OCI-LY1 (cell line): ENCODE measurements at regions not wholly inside any gene's neighbourhood (a gene's known extent, or its start where the extent isn't known, plus 50 kb on each side); places are given as distances from the start of the nearest gene placed in this dataset.

ENCODE experiments used
- H2AFZ ChIP-seq: fragments of 200-600 bp; sonication (generic), shearing (Covaris generic); 2 replicates; pipeline ENCODE4 v1.6.0; 2014; ENCODE audit warnings: antibody characterized with exemption, mild to moderate bottlenecking, low read length
- H3F3A ChIP-seq: fragments of 200-600 bp; sonication (generic), shearing (Covaris generic); 2 replicates; pipeline ENCODE4 v1.6.0; 2014; ENCODE audit warnings: mild to moderate bottlenecking, antibody characterized with exemption, low read length, moderate library complexity; ENCODE audit not compliant: insufficient read depth
- H3K27ac ChIP-seq: fragments of 200-600 bp; sonication (generic); 2 replicates; pipeline ENCODE4 v1.5.1; 2014; ENCODE audit warnings: low read length, mixed run types, mild to moderate bottlenecking, low read depth; ENCODE audit not compliant: poor library complexity, severe bottlenecking
- H3K27me3 ChIP-seq: fragments of 200-600 bp; sonication (generic); 2 replicates; pipeline ENCODE4 v1.6.0; 2014; ENCODE audit warnings: antibody characterized with exemption, mild to moderate bottlenecking, low read length, moderate library complexity; ENCODE audit not compliant: insufficient read depth
- H3K36me3 ChIP-seq: fragments of 200-600 bp; sonication (generic); 2 replicates; pipeline ENCODE4 v1.6.1; 2014; ENCODE audit warnings: mild to moderate bottlenecking, antibody characterized with exemption, low read length, moderate library complexity, mixed read lengths; ENCODE audit not compliant: insufficient read depth
- H3K4me1 ChIP-seq: fragments of 200-600 bp; sonication (generic); 2 replicates; pipeline ENCODE4 v1.5.1; 2014; ENCODE audit warnings: mild to moderate bottlenecking, low read length, moderate library complexity; ENCODE audit not compliant: insufficient read depth, severe bottlenecking
- H3K4me2 ChIP-seq: fragments of 200-600 bp; sonication (generic), shearing (Covaris generic); 2 replicates; pipeline ENCODE4 v1.6.1; 2014; ENCODE audit warnings: low read length
- H3K4me3 ChIP-seq: fragments of 200-600 bp; sonication (generic); 2 replicates; pipeline ENCODE4 v1.5.1; 2014; ENCODE audit warnings: low read length, low read depth, mild to moderate bottlenecking, mixed read lengths; ENCODE audit not compliant: poor library complexity, severe bottlenecking
- H3K79me2 ChIP-seq: fragments of 200-600 bp; shearing (Covaris generic); 2 replicates; pipeline ENCODE4 v1.6.1; 2016; ENCODE audit warnings: mixed run types, low read length, mixed read lengths; ENCODE audit not compliant: insufficient read depth
- H3K9ac ChIP-seq: fragments of 200-600 bp; sonication (generic), shearing (Covaris generic); 2 replicates; pipeline ENCODE4 v1.6.1; 2014; ENCODE audit warnings: mild to moderate bottlenecking, low read length, mixed read lengths
- H3K9me2 ChIP-seq: fragments of 200-600 bp; sonication (generic), shearing (Covaris generic); 2 replicates; pipeline ENCODE4 v1.6.1; 2014; ENCODE audit warnings: low read depth, mild to moderate bottlenecking, low read length, mixed read lengths
- H3K9me3 ChIP-seq: fragments of 200-600 bp; shearing (Covaris generic); 2 replicates; pipeline ENCODE4 v1.6.1; 2014; ENCODE audit warnings: low read length, mixed read lengths
- H4K20me1 ChIP-seq: fragments of 200-600 bp; sonication (generic), shearing (Covaris generic); 2 replicates; pipeline ENCODE4 v1.6.0; 2016; ENCODE audit warnings: mild to moderate bottlenecking, low read length; ENCODE audit not compliant: insufficient read depth
- CTCF ChIP-seq: fragments of 200-600 bp; sonication (generic), shearing (Covaris generic); IDR thresholded peaks from 2 replicates; pipeline ENCODE4 v1.5.1; 2017; ENCODE audit warnings: mild to moderate bottlenecking, antibody characterized with exemption, low read length, moderate library complexity, mixed read lengths
- EZH2 ChIP-seq: fragments of 200-600 bp; sonication (generic), shearing (Covaris generic); IDR thresholded peaks from 2 replicates; pipeline ENCODE4 v1.8.0; 2017; ENCODE audit warnings: borderline replicate concordance, mixed run types, mild to moderate bottlenecking, antibody characterized with exemption, low read length, moderate library complexity, mixed read lengths

- TF ChIP-seq CTCF (no peak), EZH2 (no peak)
- Histone ChIP-seq H2AFZ (no peak overlapping the region), H3K36me3 (no peaks in the 10 kb centered on the region), H3K79me2 (no peaks in the 10 kb centered on the region), H3K4me1 (peaks cover 4% of the 10 kb centered on the region), H4K20me1 (no peaks in the 10 kb centered on the region), H3K9me2 (no peaks in the 10 kb centered on the region), H3F3A (no peaks in the 10 kb centered on the region), H3K4me2 (no peak overlapping the region), H3K9me3 (no peaks in the 10 kb centered on the region), H3K27ac (no peak overlapping the region), H3K27me3 (peaks cover 7% of the 10 kb centered on the region; the same call in 1 of the 2 replicates), H3K9ac (no peak overlapping the region), H3K4me3 (no peak overlapping the region)
Measured at GRCh38 chr14:106631879-106632278, 1105.5 kb downstream of the TMEM121 start.

GRCh38 chr14:106633721-106634120, 1107.3 kb downstream of the TMEM121 start:
- Histone ChIP-seq H3K4me1 (no peaks in the 10 kb centered on the region), H3K36me3 (no peaks in the 10 kb centered on the region), H3F3A (no peaks in the 10 kb centered on the region), H3K9me2 (no peaks in the 10 kb centered on the region), H3K79me2 (no peaks in the 10 kb centered on the region), H4K20me1 (no peaks in the 10 kb centered on the region), H3K9me3 (no peaks in the 10 kb centered on the region), H2AFZ (no peak overlapping the region), H3K27ac (no peak overlapping the region), H3K4me3 (no peak overlapping the region), H3K9ac (no peak overlapping the region), H3K27me3 (peaks cover 7% of the 10 kb centered on the region; the same call in 1 of the 2 replicates), H3K4me2 (no peak overlapping the region)
- TF ChIP-seq CTCF (no peak), EZH2 (no peak)

GRCh38 chr14:106635569-106635968, 1109.2 kb downstream of the TMEM121 start:
- Histone ChIP-seq H3K9me3 (no peaks in the 10 kb centered on the region), H3K27ac (no peak overlapping the region), H3K36me3 (no peaks in the 10 kb centered on the region), H4K20me1 (no peaks in the 10 kb centered on the region), H2AFZ (no peak overlapping the region), H3K79me2 (no peaks in the 10 kb centered on the region), H3K9ac (no peak overlapping the region), H3F3A (no peaks in the 10 kb centered on the region), H3K4me2 (no peak overlapping the region), H3K27me3 (peaks cover 7% of the 10 kb centered on the region; the same call in 1 of the 2 replicates), H3K4me3 (no peak overlapping the region), H3K9me2 (no peaks in the 10 kb centered on the region), H3K4me1 (no peaks in the 10 kb centered on the region)
- TF ChIP-seq EZH2 (no peak), CTCF (no peak)
